OCI-LY1 (cell line): ENCODE measurements at regions not wholly inside any gene's neighbourhood (a gene's known extent, or its start where the extent isn't known, plus 50 kb on each side); places are given as distances from the start of the nearest gene placed in this dataset.

Source experiments
- H2AFZ ChIP-seq: fragments of 200-600 bp; sonication (generic), shearing (Covaris generic); 2 replicates; pipeline ENCODE4 v1.6.0; 2014; ENCODE audit warnings: antibody characterized with exemption, mild to moderate bottlenecking, low read length
- H3F3A ChIP-seq: fragments of 200-600 bp; sonication (generic), shearing (Covaris generic); 2 replicates; pipeline ENCODE4 v1.6.0; 2014; ENCODE audit warnings: mild to moderate bottlenecking, antibody characterized with exemption, low read length, moderate library complexity; ENCODE audit not compliant: insufficient read depth
- H3K27ac ChIP-seq: fragments of 200-600 bp; sonication (generic); 2 replicates; pipeline ENCODE4 v1.5.1; 2014; ENCODE audit warnings: low read length, mixed run types, mild to moderate bottlenecking, low read depth; ENCODE audit not compliant: poor library complexity, severe bottlenecking
- H3K27me3 ChIP-seq: fragments of 200-600 bp; sonication (generic); 2 replicates; pipeline ENCODE4 v1.6.0; 2014; ENCODE audit warnings: antibody characterized with exemption, mild to moderate bottlenecking, low read length, moderate library complexity; ENCODE audit not compliant: insufficient read depth
- H3K36me3 ChIP-seq: fragments of 200-600 bp; sonication (generic); 2 replicates; pipeline ENCODE4 v1.6.1; 2014; ENCODE audit warnings: mild to moderate bottlenecking, antibody characterized with exemption, low read length, moderate library complexity, mixed read lengths; ENCODE audit not compliant: insufficient read depth
- H3K4me1 ChIP-seq: fragments of 200-600 bp; sonication (generic); 2 replicates; pipeline ENCODE4 v1.5.1; 2014; ENCODE audit warnings: mild to moderate bottlenecking, low read length, moderate library complexity; ENCODE audit not compliant: insufficient read depth, severe bottlenecking
- H3K4me2 ChIP-seq: fragments of 200-600 bp; sonication (generic), shearing (Covaris generic); 2 replicates; pipeline ENCODE4 v1.6.1; 2014; ENCODE audit warnings: low read length
- H3K4me3 ChIP-seq: fragments of 200-600 bp; sonication (generic); 2 replicates; pipeline ENCODE4 v1.5.1; 2014; ENCODE audit warnings: low read length, low read depth, mild to moderate bottlenecking, mixed read lengths; ENCODE audit not compliant: poor library complexity, severe bottlenecking
- H3K79me2 ChIP-seq: fragments of 200-600 bp; shearing (Covaris generic); 2 replicates; pipeline ENCODE4 v1.6.1; 2016; ENCODE audit warnings: mixed run types, low read length, mixed read lengths; ENCODE audit not compliant: insufficient read depth
- H3K9ac ChIP-seq: fragments of 200-600 bp; sonication (generic), shearing (Covaris generic); 2 replicates; pipeline ENCODE4 v1.6.1; 2014; ENCODE audit warnings: mild to moderate bottlenecking, low read length, mixed read lengths
- H3K9me2 ChIP-seq: fragments of 200-600 bp; sonication (generic), shearing (Covaris generic); 2 replicates; pipeline ENCODE4 v1.6.1; 2014; ENCODE audit warnings: low read depth, mild to moderate bottlenecking, low read length, mixed read lengths
- H3K9me3 ChIP-seq: fragments of 200-600 bp; shearing (Covaris generic); 2 replicates; pipeline ENCODE4 v1.6.1; 2014; ENCODE audit warnings: low read length, mixed read lengths
- H4K20me1 ChIP-seq: fragments of 200-600 bp; sonication (generic), shearing (Covaris generic); 2 replicates; pipeline ENCODE4 v1.6.0; 2016; ENCODE audit warnings: mild to moderate bottlenecking, low read length; ENCODE audit not compliant: insufficient read depth
- CTCF ChIP-seq: fragments of 200-600 bp; sonication (generic), shearing (Covaris generic); IDR thresholded peaks from 2 replicates; pipeline ENCODE4 v1.5.1; 2017; ENCODE audit warnings: mild to moderate bottlenecking, antibody characterized with exemption, low read length, moderate library complexity, mixed read lengths
- EZH2 ChIP-seq: fragments of 200-600 bp; sonication (generic), shearing (Covaris generic); IDR thresholded peaks from 2 replicates; pipeline ENCODE4 v1.8.0; 2017; ENCODE audit warnings: borderline replicate concordance, mixed run types, mild to moderate bottlenecking, antibody characterized with exemption, low read length, moderate library complexity, mixed read lengths

- no peak overlapping the region for H3K9ac ChIP-seq
- no peaks in the 10 kb centered on the region for H3K36me3 ChIP-seq
- H3K79me2 ChIP-seq = no peaks in the 10 kb centered on the region
- H3K27me3 ChIP-seq = no peaks in the 10 kb centered on the region
- no peak for TF ChIP-seq EZH2
- TF ChIP-seq CTCF = no peak; the same call in 1 of the 2 replicates
- no peak overlapping the region for H3K4me3 ChIP-seq
- H3K9me2 ChIP-seq = no peaks in the 10 kb centered on the region
- H3K4me1 ChIP-seq = no peaks in the 10 kb centered on the region
- H2AFZ ChIP-seq = no peak overlapping the region
- H3F3A ChIP-seq = no peaks in the 10 kb centered on the region
- H3K27ac ChIP-seq = no peak overlapping the region
- H3K9me3 ChIP-seq = no peaks in the 10 kb centered on the region
- H3K4me2 ChIP-seq = no peak overlapping the region
- H4K20me1 ChIP-seq = no peaks in the 10 kb centered on the region
These were observed 340.9 kb upstream of the CTSO start for GRCh38 chr4:156294577-156294976.

- Histone ChIP-seq H3K27me3 (no peaks in the 10 kb centered on the region), H3K79me2 (no peaks in the 10 kb centered on the region), H3K36me3 (no peaks in the 10 kb centered on the region), H3K9ac (no peak overlapping the region), H3K27ac (no peak overlapping the region), H3F3A (no peaks in the 10 kb centered on the region), H3K4me1 (no peaks in the 10 kb centered on the region), H2AFZ (no peak overlapping the region), H3K4me2 (no peak overlapping the region), H3K9me2 (no peaks in the 10 kb centered on the region), H3K9me3 (no peaks in the 10 kb centered on the region), H4K20me1 (no peaks in the 10 kb centered on the region), H3K4me3 (no peak overlapping the region)
- no peak for TF ChIP-seq EZH2
- no peak for TF ChIP-seq CTCF
These were observed 340.1 kb upstream of the CTSO start for GRCh38 chr4:156293657-156294297.

GRCh38 chr4:156291317-156291716, 337.7 kb upstream of the CTSO start:
- Histone ChIP-seq H3K27me3 (no peaks in the 10 kb centered on the region), H3K9ac (no peak overlapping the region), H4K20me1 (no peaks in the 10 kb centered on the region), H3K9me3 (no peaks in the 10 kb centered on the region), H3F3A (no peaks in the 10 kb centered on the region), H3K36me3 (no peaks in the 10 kb centered on the region), H3K4me3 (no peak overlapping the region), H3K4me2 (no peak overlapping the region), H3K4me1 (no peaks in the 10 kb centered on the region), H2AFZ (no peak overlapping the region), H3K9me2 (no peaks in the 10 kb centered on the region), H3K27ac (no peak overlapping the region), H3K79me2 (no peaks in the 10 kb centered on the region)
- TF ChIP-seq CTCF (no peak), EZH2 (no peak)
